ENCODE measurements at regions not wholly inside any gene's neighbourhood (a gene's known extent, or its start where the extent isn't known, plus 50 kb on each side); places are given as distances from the start of the nearest gene placed in this dataset.

- Histone ChIP-seq H3K9me3 (no peaks in the 10 kb centered on the region), H3K4me3 (no peak overlapping the region), H3K27ac (no peak overlapping the region), H3K36me3 (no peaks in the 10 kb centered on the region), H3K4me1 (replicated peaks) (no peaks in the 10 kb centered on the region), H3K27me3 (replicated peaks; ENCODE audit: insufficient read depth) (peaks cover 5% of the 10 kb centered on the region)
- TF ChIP-seq POLR2AphosphoS5 (IDR thresholded peaks at IDR 0.05): no peak
- TF ChIP-seq, protein P1, sequence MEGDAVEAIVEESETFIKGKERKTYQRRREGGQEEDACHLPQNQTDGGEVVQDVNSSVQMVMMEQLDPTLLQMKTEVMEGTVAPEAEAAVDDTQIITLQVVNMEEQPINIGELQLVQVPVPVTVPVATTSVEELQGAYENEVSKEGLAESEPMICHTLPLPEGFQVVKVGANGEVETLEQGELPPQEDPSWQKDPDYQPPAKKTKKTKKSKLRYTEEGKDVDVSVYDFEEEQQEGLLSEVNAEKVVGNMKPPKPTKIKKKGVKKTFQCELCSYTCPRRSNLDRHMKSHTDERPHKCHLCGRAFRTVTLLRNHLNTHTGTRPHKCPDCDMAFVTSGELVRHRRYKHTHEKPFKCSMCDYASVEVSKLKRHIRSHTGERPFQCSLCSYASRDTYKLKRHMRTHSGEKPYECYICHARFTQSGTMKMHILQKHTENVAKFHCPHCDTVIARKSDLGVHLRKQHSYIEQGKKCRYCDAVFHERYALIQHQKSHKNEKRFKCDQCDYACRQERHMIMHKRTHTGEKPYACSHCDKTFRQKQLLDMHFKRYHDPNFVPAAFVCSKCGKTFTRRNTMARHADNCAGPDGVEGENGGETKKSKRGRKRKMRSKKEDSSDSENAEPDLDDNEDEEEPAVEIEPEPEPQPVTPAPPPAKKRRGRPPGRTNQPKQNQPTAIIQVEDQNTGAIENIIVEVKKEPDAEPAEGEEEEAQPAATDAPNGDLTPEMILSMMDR (IDR thresholded peaks at IDR 0.05): no peak
- TF ChIP-seq POLR2A (IDR thresholded peaks at IDR 0.05): no peak
- intact Hi-C loops (cut with DNase I): no loop called here
- DNase-seq (ENCODE audit: low spot score): no peak
- 26% methylated on average over 12 of the region's 12 CpGs for WGBS
These were observed 91.1 kb downstream of the BARX1 start for GRCh38 chr9:93864032-93864431.

DNA sequence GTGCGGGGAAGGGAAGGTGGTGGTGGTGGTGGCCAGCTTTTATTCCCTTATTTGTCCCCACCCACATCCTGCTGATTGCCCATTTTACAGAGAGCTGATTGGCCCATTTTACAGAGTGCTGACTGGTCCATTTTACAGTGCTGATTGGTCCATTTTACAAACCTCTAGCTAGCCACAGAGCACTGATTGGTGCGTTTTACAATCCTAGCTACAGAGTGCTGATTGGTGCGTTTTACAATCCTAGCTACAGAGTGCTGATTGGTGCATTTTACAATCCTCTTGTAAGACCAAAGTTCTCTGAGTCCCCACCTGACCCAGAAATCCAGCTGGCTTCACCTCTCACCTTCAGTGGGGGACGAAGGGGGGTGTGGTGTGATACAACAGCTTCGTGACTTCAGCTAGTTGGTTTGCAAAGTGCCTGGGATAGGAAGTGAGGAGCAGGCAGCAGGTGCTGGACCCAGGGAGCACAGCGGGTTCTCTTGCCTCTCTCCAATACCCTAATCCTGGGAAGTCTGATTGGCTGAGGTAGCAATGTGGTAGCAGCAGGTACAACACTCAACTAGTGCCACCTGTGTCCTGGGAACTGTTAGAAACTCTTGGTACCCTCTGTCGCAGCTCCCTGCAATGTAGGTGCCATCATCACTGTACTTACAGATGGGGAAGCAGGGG, 92.1 kb downstream of the BARX1 start:
- Histone ChIP-seq H3K36me3 (no peaks in the 10 kb centered on the region), H3K4me1 (replicated peaks) (no peaks in the 10 kb centered on the region), H3K4me3 (no peak overlapping the region), H3K9me3 (no peaks in the 10 kb centered on the region), H3K27me3 (replicated peaks; ENCODE audit: insufficient read depth) (peaks cover 5% of the 10 kb centered on the region), H3K27ac (no peak overlapping the region)
- intact Hi-C loops (cut with DNase I): no loop called here
- WGBS: 87% methylated on average over 7 of the region's 7 CpGs
- no peak for DNase-seq (ENCODE audit: low spot score)
- no peak for TF ChIP-seq POLR2AphosphoS5 (IDR thresholded peaks at IDR 0.05)
- TF ChIP-seq, protein P1 (IDR thresholded peaks at IDR 0.05): no peak
- TF ChIP-seq POLR2A (IDR thresholded peaks at IDR 0.05): no peak

- H3K27me3 ChIP-seq (replicated peaks; ENCODE audit: insufficient read depth): peaks cover 5% of the 10 kb centered on the region
- 96% methylated on average over 5 of the region's 5 CpGs for WGBS
These were observed 93.3 kb downstream of the BARX1 start for GRCh38 chr9:93861736-93862358.

DNA sequence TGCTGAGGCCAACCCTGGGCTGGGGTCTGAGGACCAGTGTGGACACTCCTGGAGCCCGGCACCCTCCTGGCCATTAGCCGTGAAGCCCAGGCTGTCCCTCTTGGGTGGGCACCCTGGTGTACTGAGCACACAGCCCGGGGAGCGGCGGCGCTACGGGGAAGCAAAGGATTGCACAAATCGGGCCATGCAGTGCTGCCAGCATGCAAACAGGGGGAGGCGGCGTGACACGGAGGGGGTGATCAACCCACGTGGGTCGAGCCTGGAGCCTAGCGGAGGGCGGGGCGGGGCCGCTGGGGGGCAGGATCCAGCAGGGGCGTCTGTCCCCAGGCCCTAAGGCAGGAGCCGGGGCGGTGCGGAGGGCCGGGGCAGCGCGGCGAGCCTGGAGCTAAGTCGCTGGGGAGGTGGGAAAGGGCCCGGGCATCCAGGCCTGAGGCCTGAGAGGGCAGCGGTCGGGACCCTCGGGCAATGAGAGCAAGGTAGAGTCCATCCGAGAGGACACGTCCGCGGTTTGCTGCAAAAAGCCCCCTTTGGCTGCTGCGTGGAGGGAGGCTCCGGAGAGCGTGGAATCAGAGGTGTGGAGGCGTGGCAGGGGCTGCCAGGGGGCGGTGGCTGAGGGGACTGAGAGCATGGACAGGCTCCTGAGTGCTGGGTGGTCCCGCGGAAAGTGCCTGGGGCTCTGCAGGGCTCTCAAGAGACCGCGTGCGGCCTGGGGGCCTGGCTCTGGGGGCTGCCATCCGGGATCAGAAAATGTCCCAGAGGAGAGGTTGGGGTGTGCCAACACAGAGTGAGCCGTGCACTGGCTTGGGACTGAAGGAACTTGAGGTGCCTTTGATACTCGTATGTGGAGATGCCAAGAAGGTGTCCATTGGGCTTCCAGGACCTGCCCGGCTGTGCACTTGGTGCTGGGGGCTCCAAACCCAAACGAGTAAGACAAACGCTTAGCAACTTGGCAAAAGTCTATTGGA, 94.2 kb downstream of the BARX1 start:
- no peak overlapping the region for H3K4me3 ChIP-seq
- intact Hi-C loops (cut with DNase I): no loop called here
- peaks cover 5% of the 10 kb centered on the region for H3K27me3 ChIP-seq (replicated peaks; ENCODE audit: insufficient read depth)

More at GRCh38 chr9:93861736-93862358, 93.3 kb downstream of the BARX1 start:
- H3K9me3 ChIP-seq: no peaks in the 10 kb centered on the region
- DNase-seq (ENCODE audit: low spot score): no peak
- H3K4me3 ChIP-seq: no peak overlapping the region
- H3K36me3 ChIP-seq: no peaks in the 10 kb centered on the region
- TF ChIP-seq POLR2A (IDR thresholded peaks at IDR 0.05) (no peak), POLR2AphosphoS5 (IDR thresholded peaks at IDR 0.05) (no peak)
- TF ChIP-seq, protein P1 (IDR thresholded peaks at IDR 0.05): no peak
- intact Hi-C loops (cut with DNase I): no loop called here
- H3K27ac ChIP-seq: no peak overlapping the region
- no peaks in the 10 kb centered on the region for H3K4me1 ChIP-seq (replicated peaks)

More for the DNA sequence above, 94.2 kb downstream of the BARX1 start:
- TF ChIP-seq POLR2A (IDR thresholded peaks at IDR 0.05) (no peak), POLR2AphosphoS5 (IDR thresholded peaks at IDR 0.05) (no peak)
- Histone ChIP-seq H3K4me1 (replicated peaks) (no peaks in the 10 kb centered on the region), H3K36me3 (no peaks in the 10 kb centered on the region), H3K27ac (no peak overlapping the region), H3K9me3 (no peaks in the 10 kb centered on the region)
- 28% methylated on average over 41 of the region's 50 CpGs for WGBS
- no peak for DNase-seq (ENCODE audit: low spot score)
